ENCODE measurements at regions not wholly inside any gene's neighbourhood (a gene's known extent, or its start where the extent isn't known, plus 50 kb on each side); places are given as distances from the start of the nearest gene placed in this dataset.

GRCh38 chr22:48548391-48548790 lies 1279.3 kb downstream of the BRD1 start:
- DNase-seq, result no peak

- DNase-seq, result no peak
These were observed 1279.7 kb downstream of the BRD1 start for GRCh38 chr22:48547971-48548370.

DNA sequence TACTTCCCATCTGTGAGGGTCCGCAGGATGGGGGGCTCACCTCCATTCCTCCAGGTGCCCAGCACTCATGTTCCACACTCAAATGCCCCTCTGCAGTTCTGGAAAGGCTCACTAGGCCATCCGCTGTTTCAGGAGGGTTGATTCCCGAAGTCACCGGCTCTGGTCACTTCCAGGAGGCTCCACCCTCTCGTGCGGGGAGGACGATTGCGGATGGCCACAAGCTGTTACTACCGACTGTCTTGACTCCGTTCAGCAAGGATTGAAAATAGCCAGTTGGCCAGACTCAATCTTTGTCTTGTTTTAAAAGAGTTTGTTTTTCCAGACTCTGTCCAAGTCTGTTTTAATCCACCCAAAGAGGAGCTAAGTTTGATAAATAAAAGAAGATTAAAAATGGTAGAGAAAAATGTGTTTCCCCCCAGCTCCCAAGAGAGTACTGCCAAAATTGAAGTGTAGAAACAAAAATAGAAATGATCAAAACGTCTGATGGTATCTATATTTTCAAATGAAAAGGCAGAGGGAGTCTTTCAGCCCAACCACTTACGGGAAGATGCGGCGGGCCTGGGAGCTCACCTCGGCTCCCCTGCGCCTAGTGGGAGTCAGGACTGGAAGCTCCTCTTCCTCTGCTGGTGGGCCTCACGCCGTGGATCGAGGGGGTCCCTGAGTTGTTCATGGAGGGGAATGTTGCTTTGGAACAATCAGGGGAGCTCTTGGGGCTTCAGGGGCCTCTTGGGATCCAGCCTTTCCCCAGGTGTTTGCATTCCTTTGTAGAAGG lies 1280.8 kb downstream of the BRD1 start:
- no peak for DNase-seq

DNA sequence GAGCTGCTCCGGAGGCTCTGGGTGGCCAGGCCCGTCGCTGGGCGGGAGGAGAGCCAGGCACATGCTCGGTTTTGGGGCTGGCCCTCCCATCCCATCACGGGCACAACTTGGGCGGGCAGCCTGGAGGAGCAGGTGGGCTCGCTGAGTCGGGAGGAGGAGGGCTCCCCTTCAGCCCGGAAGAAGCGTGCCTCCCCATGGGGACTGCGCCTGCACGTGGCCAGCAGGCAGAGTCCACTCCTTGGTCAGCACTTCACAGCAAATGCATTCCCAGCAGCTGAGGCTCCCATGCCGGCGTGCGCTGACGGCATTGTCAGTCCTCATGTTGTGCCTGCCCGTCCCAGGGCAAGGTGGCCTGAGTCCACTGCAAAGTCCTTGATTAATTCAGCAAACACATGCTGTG lies 1281.7 kb downstream of the BRD1 start:
- no peak for DNase-seq

GRCh38 chr22:48541401-48542098 lies 1286.1 kb downstream of the BRD1 start:
- no peak for DNase-seq

- DNase-seq, result no peak
These were observed 1288.4 kb downstream of the BRD1 start for GRCh38 chr22:48539261-48539660.

DNA sequence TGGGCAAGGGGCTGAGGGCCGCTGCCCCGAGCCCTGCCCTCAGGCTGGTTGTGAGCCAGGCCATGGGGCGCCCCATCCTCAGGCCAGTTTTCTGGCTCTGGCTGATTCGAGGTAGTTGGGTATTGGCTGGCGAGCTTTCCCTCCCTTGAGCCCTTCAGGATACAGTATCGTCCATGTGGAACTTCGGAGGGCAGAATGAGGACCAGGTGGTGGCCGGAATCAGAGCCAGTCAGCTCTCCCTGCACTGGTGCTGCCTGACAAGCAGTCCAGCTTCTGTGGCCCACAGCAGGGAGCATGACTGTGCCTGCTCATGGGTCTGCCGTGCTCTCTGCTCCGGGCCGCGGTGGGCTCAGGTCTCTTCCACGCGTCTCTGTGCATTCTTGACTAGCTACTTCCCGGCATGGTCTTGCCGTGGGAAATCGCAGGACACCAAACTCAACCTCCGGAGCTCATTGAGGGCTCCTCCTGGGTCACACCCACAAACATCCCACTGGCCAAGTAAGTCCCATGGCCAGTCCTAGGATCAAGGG lies 1289.3 kb downstream of the BRD1 start:
- no peak for DNase-seq

GRCh38 chr22:48537343-48537680 lies 1290.4 kb downstream of the BRD1 start:
- no peak for DNase-seq

DNA sequence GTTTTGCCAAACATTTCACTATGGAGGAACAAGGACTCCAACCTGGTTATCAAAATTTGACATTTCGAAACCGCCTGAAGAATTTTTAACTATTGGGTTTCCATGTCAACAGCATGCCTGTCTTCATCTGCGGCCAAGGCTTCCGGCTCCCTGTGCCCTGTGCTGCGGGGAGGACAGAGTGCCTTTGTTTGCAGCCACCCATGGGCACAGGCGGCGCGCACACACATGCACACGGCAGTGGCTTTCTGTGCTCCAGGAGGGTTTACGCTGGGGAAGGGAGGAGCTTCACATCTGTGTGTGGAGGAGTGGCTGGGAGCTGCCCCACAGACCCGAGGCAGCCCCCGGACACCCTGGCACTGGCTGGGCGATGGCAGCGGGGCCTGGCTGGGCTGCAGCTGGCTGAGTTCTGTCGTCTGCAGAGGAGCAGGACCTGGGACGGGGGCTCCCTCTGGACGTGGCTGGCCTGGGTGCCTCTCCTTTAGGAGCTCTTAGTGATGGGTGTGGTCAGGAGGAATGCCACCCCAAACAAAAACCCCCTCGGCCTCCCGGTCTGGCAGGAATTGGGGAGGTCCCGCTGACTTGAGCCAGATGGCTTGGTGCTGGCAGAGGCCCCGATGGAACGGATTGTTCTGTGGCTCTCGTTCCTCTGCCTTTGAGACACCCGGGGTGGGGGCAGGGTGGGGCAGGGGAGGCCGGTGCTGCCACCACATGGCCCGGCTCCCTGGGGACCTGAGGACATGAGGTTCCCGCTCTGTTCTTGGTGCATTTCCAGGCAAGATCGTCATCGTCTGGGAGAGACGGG lies 1290.9 kb downstream of the BRD1 start:
- no peak for DNase-seq

DNA sequence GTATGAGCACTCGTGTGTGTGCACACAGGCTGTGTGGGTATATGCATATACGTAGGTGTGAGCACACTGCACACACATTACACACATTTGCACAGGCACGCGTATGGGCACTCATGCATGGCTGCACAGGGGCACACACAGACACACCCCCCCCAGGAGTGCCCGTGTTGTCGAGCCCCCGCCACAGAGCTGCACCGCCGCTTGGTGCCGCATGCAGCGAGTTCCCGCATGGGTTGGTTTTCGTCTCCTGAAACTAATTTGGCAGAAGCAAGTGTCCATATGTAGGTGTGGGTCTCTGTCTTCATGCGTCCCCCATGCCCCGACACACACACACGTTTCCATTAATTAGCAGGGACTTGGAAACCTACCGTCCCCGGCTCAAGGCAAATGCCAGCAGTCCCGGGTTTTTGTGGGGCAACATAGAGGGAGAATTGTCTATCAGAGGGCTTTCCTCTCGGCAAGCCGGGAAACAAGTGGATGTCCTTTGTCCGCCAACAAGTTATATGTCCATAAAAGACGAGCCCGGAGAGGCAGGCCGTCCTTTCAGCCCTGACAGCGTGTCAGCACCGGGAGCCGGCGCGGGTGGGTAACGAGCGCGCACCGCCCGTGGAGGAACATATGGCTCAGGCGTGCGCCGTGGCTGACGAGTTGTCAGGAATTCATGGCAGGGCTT lies 1291.7 kb downstream of the BRD1 start:
- no peak for DNase-seq

GRCh38 chr22:48534395-48534958 lies 1293.2 kb downstream of the BRD1 start:
- DNase-seq, result no peak

- DNase-seq, result no peak
These were observed 1294.7 kb downstream of the BRD1 start for GRCh38 chr22:48532986-48533385.

DNA sequence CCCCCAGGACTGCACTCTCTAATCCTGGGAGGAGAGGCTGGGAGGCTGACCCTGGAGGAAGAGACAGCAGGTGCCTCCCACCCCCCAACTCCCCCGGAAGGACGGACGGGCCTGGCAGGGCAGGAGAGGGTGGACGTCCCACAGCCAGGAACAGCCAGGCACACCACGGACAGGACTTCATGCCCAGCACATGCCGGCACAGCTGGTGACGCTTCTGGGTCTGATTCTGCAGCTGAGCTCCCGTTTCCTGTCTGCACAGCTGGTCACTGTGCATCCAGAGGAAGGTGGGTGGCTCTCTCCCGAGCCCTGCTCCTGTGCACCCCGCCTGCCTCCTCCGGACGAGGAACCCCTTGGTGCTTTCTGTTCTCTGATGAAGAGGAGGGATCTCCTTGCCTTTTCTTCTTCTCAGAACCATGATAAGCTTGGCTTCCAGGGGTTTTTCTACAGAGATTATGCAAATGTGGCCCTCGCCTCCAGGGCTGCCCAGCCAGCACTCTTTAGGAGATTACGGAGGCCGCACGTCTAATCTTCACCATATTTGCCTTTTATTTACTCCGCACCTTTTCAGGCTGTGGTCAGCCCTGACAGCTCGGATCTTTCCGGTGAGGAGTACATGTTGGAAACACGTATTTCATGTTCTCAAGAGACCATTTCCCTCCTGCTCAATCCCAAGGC lies 1295.8 kb downstream of the BRD1 start:
- no peak for DNase-seq

DNA sequence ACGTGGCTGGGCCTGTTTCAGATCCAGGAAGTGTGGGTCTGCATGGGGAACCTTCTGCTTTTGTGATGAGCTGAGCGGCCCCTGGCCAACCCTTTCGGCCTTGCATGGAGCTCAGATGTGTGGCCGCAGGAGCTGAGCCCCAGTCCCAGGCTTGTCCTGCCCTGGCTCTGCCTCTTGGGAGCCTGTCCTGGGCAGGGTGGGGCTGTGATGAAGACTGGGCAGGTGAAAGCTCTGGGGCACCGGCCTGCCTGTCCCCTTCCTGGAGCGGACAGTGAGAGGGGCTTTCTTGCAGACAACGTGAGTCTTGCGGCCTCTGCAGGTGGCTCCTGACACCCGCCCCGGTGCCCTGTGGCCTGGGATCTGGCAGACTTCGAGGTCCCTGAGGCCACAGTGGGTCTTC lies 1296.6 kb downstream of the BRD1 start:
- no peak for DNase-seq

DNA sequence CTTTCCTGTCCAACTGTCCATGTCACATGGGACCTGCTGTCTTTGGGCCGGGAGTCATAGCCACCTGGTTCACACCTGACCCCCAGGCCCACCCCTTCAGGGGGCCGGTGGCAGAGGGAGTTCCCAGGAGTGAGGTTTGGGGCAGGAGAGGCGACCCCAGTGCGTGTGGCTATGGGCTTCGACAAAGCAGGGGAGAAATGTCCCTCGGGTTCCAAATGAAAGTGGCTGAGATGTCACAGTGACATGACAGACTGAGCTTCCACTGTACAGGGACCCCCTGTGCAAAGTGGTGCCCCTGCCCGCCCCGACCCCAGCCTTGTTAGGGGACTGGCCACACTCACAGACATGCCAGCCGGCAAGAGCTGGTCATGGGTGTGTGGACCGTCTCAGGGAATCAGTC lies 1297.0 kb downstream of the BRD1 start:
- no peak for DNase-seq

- DNase-seq, result no peak
These were observed 1299.3 kb downstream of the BRD1 start for GRCh38 chr22:48528221-48528915.

DNA sequence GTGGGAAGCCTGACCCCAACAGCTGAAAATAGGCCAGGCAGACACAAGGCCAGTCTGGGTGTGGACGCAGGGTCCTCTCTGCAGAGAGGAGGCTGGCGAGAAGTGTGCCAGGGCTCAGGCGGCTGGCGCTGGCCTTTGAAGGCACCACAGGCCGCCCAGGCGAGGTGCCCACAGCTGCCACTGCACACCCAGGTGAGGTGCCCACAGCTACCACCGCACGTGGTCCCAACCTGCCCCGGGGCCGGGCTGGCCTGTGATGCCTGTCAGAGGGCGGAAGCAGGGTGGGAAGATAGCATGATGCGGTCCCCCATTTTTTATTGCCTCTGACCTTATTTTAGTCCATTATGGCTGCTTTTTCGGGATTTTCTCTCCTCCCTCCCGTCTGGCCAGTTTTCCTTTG lies 1303.9 kb downstream of the BRD1 start:
- no peak for DNase-seq

DNA sequence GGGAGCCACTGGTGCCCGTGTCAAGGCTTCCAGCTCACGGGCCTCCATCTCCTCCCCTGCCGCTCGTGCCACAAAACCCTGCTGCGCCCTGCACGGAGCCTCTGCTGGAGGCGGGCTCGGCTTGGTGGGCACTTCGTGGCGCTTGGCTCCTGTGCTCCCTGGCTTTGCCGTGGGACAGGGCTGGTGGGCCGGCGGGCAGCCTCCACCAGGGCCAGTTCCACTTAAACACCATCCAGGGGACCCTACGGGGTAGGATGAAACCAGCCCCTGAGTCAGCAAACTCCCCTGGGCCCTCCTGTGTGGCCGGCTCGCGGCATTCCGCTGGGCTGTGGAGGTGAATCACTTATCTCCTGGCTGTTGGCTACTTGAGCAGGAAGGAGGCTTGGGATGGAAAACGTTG lies 1304.6 kb downstream of the BRD1 start:
- no peak for DNase-seq

- no peak for DNase-seq
These were observed 1305.4 kb downstream of the BRD1 start for GRCh38 chr22:48522271-48522670.

DNA sequence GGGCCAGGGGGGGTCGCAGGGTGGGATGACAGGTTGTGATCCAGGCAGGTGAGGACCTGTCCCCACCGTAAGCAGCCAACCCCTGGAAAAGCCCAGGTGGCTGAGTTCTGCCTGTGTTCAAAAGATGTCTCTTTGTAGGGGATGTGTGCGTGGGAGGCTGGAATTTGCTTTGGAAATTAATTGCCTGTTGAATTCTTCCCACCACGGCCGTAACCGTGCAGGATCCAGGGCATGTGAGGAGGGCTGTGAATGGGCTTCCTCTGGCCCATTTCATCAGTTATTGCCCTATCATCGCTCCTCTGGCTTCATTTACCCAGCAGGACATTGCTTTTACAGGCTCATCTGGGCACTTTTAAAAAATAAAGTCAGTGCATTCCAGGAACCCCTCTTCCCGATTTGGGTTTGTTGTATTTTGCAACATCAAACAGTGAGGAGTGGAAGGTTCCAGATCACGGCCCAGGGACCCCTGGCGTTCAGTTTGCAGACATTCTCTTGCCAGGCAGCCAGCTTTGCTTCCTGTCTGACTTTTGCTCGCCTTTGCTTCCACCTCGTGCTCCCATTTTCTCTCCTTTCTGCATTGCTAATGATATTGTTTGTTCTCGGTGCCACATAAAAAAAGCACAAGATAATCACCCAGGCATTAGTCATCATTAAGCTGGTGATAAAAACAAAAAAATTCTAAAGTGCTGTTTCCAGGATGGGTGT lies 1306.6 kb downstream of the BRD1 start:
- no peak for DNase-seq

DNA sequence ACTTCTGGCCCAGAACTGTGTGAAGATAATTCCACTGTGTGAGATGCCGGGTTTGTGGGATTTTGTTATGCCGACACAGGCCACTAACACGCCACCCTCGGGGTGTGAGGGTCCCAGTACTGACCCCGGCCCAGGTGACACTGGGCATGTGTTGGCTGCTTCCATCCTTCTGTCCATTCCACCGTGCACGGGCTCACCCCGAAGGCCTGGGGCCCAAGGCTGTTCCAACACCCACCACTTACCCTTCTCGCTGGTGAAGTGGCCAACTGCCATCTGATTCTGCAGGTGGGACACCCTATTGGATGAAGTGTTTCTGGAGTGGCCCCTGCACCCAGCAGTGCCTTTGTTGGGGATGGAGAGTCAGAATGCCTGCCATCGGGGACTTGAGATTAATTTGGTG lies 1307.5 kb downstream of the BRD1 start:
- no peak for DNase-seq
